ENCODE measurements at regions not wholly inside any gene's neighbourhood (a gene's known extent, or its start where the extent isn't known, plus 50 kb on each side); places are given as distances from the start of the nearest gene placed in this dataset.
A peak's percentile ranks its signal among the peaks of the same experiment; 100 is the strongest.
"Not testable (repeated sequence)": the region's sequence is repeated elsewhere in the genome, so short reads cannot be mapped to it uniquely, and the experiment has no call there.

GRCh38 chr15:77944002-77944867 is 133.3 kb downstream of the TBC1D2B start:
- H3K4me1 ChIP-seq, result peaks cover 0 to 11% (median 2%) of the 10 kb centered on the region in 12 donors
- intact Hi-C loops (cut with DNase I), result loop anchor here in 1 of 10 donors (10.0 kb wide), 1 partner anchor 801 kb away; no protein-coding TSS in a partner anchor
- WGBS, 4 donors, result 9 to 15% (median 11%) methylated on average over 18 to 45 of the region's 45 CpGs
- DNase-seq, result peak; percentile 88 to 94 (median 91)
- H3K27ac ChIP-seq, result peak overlapping the region; percentile 22 to 92 (median 82)
- H3K27me3 ChIP-seq, result no peaks in the 10 kb centered on the region
- H3K4me3 ChIP-seq, result peak overlapping the region; percentile 38 to 84 (median 60)
- TF ChIP-seq POLR2A (IDR thresholded peaks at IDR 0.05), result no peak
- TF ChIP-seq CTCF (IDR thresholded peaks at IDR 0.05), result no peak
- ATAC-seq, result peak; percentile 86 to 96 (median 92)
- H3K36me3 ChIP-seq, result no peaks in the 10 kb centered on the region
- no peaks in the 10 kb centered on the region for H3K9me3 ChIP-seq

DNA sequence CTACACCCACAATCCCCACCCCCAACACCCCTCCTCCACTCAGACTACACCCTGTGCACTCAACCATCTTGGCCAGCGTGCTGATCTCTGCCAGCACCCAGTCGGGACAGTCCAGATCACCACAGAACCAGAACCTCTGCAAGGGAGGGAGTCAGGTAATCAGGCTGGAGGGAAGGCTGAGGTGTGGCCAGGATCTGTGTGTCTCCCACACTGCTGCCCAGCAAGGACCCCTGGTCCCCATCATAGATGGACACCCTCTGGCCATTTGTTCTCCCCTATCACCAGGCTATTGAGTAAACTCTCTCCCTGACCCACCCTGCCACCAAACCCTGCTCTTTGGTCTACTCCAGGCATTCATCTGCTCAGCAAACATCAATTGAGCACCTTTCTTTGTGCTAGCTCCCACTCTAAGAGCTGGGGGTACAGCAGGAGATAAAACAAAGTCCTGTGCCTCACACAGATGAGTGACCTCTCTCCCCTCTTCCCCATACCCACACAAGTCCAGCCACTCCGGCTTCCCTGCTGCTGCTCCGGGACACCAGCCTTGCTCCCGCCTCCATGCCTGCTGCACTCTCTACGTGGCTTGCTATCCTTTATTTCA is 134.8 kb downstream of the TBC1D2B start:
- peak in 1 of 4 donors; percentile 5 for ATAC-seq
- DNase-seq, result no peak
- no peaks in the 10 kb centered on the region for H3K27me3 ChIP-seq
- H3K27ac ChIP-seq, result no peak overlapping the region
- WGBS, 4 donors, result 85 to 93% (median 90%) methylated on average over 6 of the region's 6 CpGs
- H3K36me3 ChIP-seq, result no peaks in the 10 kb centered on the region
- no peak for TF ChIP-seq CTCF (IDR thresholded peaks at IDR 0.05)
- TF ChIP-seq POLR2A (IDR thresholded peaks at IDR 0.05), result no peak
- H3K9me3 ChIP-seq, result no peaks in the 10 kb centered on the region
- peaks cover 0 to 11% (median 2%) of the 10 kb centered on the region in 12 donors for H3K4me1 ChIP-seq
- intact Hi-C loops (cut with DNase I), result loop anchor here in 1 of 10 donors (10.0 kb wide), 1 partner anchor 802 kb away; no protein-coding TSS in a partner anchor
- no peak overlapping the region for H3K4me3 ChIP-seq

- H3K36me3 ChIP-seq, DNase-seq, H3K4me3 ChIP-seq, ATAC-seq, H3K27me3 ChIP-seq, H3K9me3 ChIP-seq, H3K27ac ChIP-seq: not testable (repeated sequence)
- 89 to 96% (median 92%) methylated on average over 8 to 14 of the region's 25 CpGs for WGBS, 4 donors
- intact Hi-C loops (cut with DNase I), result loop anchor here in 1 of 10 donors (10.0 kb wide), 1 partner anchor 804 kb away; no protein-coding TSS in a partner anchor
- H3K4me1 ChIP-seq, result peaks cover 0 to 11% (median 2%) of the 10 kb centered on the region in 12 donors
Measured at GRCh38 chr15:77941090-77941827, 136.3 kb downstream of the TBC1D2B start.

DNA sequence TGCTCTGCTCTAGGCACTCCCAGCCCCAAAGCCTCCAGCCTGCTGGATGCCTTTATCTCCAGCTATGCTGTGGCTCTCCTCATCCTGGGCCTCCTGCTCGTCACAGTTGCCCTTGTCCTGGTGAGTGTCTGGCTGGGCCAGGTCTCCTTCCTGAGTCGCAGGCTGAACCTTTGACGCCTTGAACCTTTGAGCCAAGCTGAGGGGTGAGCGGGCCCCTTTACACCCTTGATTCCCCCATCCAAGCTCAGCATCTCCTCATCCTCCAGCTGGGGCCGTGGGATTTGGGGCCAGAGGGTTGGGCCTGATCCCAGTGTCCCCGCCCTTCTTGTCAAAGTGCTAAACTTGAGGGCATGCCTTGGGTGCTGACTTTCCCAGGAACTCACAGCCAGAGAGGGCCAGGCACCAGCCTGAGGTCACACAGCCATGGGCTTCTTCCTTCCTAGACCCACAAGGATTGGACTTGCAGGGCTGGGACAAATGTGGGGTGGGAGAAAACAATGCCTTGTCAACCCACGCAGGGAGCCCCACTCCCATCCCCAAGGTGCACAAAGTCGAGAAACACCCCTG is 137.0 kb downstream of the TBC1D2B start:
- peaks cover 0 to 11% (median 2%) of the 10 kb centered on the region in 12 donors for H3K4me1 ChIP-seq
- no peak overlapping the region for H3K27ac ChIP-seq
- no peak overlapping the region for H3K4me3 ChIP-seq
- TF ChIP-seq CTCF (IDR thresholded peaks at IDR 0.05) (no peak), POLR2A (IDR thresholded peaks at IDR 0.05) (no peak)
- intact Hi-C loops (cut with DNase I), result loop anchor here in 1 of 10 donors (10.0 kb wide), 1 partner anchor 804 kb away; no protein-coding TSS in a partner anchor
- DNase-seq (no peak), ATAC-seq (no peak)
- H3K9me3 ChIP-seq, result no peaks in the 10 kb centered on the region
- WGBS, 4 donors, result 72 to 77% (median 75%) methylated on average over 8 of the region's 8 CpGs
- H3K27me3 ChIP-seq, result no peaks in the 10 kb centered on the region
- no peaks in the 10 kb centered on the region for H3K36me3 ChIP-seq

Data from heart left ventricle (tissue), 16 donors.